Adipocyte (in vitro differentiated cells): ENCODE measurements at regions not wholly inside any gene's neighbourhood (a gene's known extent, or its start where the extent isn't known, plus 50 kb on each side); places are given as distances from the start of the nearest gene placed in this dataset.
A peak's percentile ranks its signal among the peaks of the same experiment; 100 is the strongest.

Experiments
- DNase-seq: peaks from one replicate; pipeline ENCODE4 v3.0.0-alpha.2; 2015; ENCODE audit warnings: low read depth
- H3K27me3 ChIP-seq: replicated peaks from 2 replicates; pipeline ENCODE4 v1.7.0; 2013; ENCODE audit warnings: mild to moderate bottlenecking, low read length, moderate library complexity; ENCODE audit not compliant: control insufficient read depth, insufficient read depth
- H3K36me3 ChIP-seq: 2 replicates; pipeline ENCODE4 v1.7.0; 2013; ENCODE audit warnings: low read length, mild to moderate bottlenecking, moderate library complexity; ENCODE audit not compliant: control insufficient read depth, insufficient read depth, severe bottlenecking
- H3K4me1 ChIP-seq: 2 replicates; pipeline ENCODE4 v1.7.0; 2013; ENCODE audit warnings: mild to moderate bottlenecking, low read length, moderate library complexity; ENCODE audit not compliant: control insufficient read depth, insufficient read depth
- H3K4me3 ChIP-seq: 2 replicates; pipeline ENCODE4 v1.7.0; 2013; ENCODE audit warnings: mild to moderate bottlenecking, low read length, moderate library complexity
- H3K9ac ChIP-seq: 2 replicates; pipeline ENCODE4 v1.7.0; 2013; ENCODE audit warnings: mild to moderate bottlenecking, low read length, moderate library complexity
- H3K9me3 ChIP-seq: 2 replicates; pipeline ENCODE4 v1.7.0; 2013; ENCODE audit warnings: mild to moderate bottlenecking, low read length, moderate library complexity; ENCODE audit not compliant: control insufficient read depth

DNA sequence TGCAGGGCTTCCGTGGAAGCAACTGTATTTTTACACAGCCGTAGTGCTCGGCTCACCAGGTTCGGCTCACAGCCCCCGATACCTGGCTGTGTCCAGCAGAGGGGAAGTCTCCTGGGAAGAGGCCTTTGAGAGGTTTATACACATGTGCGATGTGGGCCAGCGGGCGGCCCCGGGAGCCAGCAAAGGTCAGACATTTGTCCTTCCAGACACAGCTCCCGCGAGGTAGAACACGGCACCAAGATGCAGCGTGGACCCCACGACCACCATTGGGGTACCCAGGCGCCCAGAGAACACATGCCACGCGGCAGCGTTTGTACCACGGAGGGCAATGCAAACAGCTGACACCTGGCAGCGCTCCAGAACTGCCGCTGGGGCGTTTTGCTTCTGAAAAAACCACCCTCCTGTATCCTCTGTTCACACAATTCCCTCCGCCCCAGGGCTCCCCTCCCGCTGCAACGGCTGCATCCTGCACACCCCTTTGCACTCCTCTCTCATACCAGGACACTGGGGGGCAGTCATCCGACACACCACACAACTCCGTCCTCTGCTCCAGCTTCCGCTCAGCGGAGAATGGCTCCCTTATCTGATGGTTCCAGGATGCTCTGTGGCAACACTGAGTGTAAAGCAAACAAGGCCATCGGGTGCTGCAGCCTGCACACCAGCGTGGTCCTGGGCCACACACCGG is 235.3 kb downstream of the SYK start:
- Histone ChIP-seq H3K4me1 (peaks cover 23% of the 10 kb centered on the region), H3K4me3 (no peak overlapping the region), H3K9ac (peak overlapping the region; percentile 76), H3K36me3 (no peaks in the 10 kb centered on the region), H3K9me3 (no peaks in the 10 kb centered on the region), H3K27me3 (no peaks in the 10 kb centered on the region)
- DNase-seq, result peak; percentile 82

DNA sequence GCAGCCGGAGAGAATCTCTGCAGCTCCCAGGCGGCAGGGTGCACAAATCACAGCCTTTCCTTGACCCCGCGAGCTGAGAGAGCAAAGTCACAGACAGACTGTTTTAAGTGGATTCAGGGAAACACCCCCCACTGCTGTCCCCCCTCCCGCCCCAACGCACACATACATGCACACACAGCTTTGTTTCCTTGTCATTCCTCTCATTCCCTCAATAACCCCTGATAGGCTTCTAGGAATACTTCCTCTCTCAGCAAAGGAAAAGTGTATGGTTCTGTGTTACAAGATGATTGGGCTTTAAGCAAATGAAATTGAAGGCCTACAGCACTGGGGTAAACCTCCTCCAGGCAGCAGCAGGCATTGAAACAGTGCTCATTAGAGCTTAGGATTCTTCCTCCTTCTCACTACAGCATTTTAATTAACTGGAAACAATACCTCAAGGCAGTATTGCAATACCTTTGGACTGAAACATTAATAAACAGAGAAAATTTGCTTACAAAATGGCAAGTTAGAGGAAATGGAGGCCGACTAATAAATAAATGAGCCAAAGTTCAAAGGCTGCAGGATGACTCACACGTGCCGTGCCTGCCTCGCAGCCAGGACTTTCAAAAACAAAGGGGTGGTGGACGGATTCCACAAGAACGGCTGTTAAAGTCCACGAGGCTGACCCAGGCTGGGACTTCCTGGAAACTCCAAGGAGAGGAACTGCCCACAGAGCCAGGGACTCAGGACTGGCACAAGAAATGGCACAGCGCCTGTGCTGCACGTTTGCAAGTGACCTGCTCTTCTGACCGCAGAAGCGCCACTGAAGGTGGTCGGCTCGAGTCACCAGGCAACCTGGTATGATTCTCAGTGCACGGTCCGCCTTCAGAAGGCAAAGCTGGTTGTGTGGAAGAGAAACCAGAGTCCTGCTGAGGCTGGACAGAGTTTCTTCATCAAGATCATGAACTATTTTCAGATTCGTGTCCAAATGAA is 236.2 kb downstream of the SYK start:
- Histone ChIP-seq H3K9me3 (no peaks in the 10 kb centered on the region), H3K27me3 (no peaks in the 10 kb centered on the region), H3K36me3 (no peaks in the 10 kb centered on the region), H3K4me3 (peak overlapping the region; percentile 30), H3K4me1 (peaks cover 23% of the 10 kb centered on the region), H3K9ac (peak overlapping the region; percentile 76)
- DNase-seq, result peak; percentile 67

DNA sequence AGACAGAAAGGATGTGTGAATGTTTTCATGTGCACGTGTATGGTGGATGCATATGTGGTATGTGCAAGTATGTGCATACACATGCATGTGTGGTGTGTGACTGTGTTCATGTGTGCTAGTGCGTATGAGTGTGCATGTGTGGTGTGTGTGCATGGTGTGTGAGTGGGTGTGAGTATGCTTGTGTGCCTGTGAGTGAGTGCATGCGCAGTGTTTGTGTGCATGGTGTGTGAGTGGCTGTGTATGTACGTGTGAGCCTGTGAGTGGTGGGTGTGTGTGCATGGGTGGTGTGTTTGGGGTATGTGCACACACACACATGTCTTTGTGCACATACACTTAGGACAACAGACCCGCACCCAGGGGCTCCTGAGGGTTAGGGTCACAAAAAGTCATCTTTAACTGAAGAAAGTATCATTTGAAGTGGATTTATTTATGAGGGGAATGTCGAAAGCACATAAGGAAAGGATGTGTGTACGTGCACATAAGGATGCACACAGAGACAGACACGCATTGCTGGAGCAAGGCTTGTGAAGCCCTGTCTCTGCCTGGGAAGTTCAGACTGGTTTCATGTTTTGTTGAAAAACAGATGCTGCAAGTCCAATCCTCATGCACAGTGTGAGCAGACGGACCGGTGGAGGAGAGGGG is 237.0 kb downstream of the SYK start:
- Histone ChIP-seq H3K27me3 (no peaks in the 10 kb centered on the region), H3K36me3 (no peaks in the 10 kb centered on the region), H3K4me1 (peaks cover 29% of the 10 kb centered on the region), H3K4me3 (peak overlapping the region; percentile 30), H3K9ac (peak overlapping the region; percentile 76), H3K9me3 (no peaks in the 10 kb centered on the region)
- DNase-seq, result no peak

DNA sequence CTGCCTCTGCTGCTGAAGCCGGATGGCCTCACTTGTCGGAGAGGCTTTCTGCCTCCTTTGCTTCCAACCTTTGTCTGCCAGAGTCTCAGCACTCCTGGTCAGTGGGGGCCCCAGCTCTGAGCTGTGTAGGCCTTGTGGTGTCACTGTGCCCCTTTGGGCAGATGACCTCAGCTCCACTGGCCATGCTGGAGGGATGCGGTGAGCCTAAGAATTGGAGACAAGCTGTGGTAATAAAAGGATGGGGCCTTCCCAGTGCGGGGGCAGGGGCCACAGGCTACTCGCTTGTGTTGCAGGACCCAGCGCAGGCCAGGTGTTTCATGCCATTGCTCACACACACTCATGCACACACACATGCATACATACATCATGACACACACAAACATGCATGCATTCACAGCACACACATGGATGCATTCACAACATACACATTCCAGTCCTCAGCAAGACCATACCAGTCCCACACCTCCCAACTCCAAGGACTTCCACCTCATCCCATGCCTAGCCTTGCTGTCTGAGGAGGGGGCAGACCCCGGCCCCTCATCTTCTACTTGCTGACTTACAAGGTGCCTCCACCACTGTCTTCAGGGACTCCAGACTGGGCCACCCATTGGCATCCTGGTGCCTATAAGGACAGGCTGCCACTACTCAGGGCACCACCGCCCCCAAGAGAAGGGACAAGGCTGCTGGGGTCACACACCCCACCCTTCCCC is 237.7 kb downstream of the SYK start:
- H3K27me3 ChIP-seq, result no peaks in the 10 kb centered on the region
- peak overlapping the region; percentile 5 for H3K9ac ChIP-seq
- H3K4me3 ChIP-seq, result no peak overlapping the region
- H3K36me3 ChIP-seq, result no peaks in the 10 kb centered on the region
- no peak for DNase-seq
- H3K4me1 ChIP-seq, result peaks cover 29% of the 10 kb centered on the region
- H3K9me3 ChIP-seq, result no peaks in the 10 kb centered on the region

DNA sequence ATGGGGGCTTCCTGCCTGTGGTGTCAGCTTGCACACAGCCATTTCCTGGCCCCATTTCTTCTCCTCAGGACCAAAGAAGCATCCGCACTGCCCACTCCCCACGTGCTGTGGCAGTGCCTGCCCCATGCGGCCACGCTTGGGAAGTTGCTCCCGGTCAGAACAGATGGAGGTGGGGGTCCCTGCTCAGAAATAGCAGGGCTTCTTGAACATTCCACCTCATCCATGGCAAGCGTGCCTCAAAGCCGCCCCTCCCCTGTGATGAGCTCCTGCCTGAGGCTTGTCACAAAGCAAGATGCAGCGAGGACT is 238.2 kb downstream of the SYK start:
- Histone ChIP-seq H3K9ac (no peak overlapping the region), H3K27me3 (no peaks in the 10 kb centered on the region), H3K4me1 (peaks cover 29% of the 10 kb centered on the region), H3K9me3 (no peaks in the 10 kb centered on the region), H3K4me3 (no peak overlapping the region), H3K36me3 (no peaks in the 10 kb centered on the region)
- no peak for DNase-seq

DNA sequence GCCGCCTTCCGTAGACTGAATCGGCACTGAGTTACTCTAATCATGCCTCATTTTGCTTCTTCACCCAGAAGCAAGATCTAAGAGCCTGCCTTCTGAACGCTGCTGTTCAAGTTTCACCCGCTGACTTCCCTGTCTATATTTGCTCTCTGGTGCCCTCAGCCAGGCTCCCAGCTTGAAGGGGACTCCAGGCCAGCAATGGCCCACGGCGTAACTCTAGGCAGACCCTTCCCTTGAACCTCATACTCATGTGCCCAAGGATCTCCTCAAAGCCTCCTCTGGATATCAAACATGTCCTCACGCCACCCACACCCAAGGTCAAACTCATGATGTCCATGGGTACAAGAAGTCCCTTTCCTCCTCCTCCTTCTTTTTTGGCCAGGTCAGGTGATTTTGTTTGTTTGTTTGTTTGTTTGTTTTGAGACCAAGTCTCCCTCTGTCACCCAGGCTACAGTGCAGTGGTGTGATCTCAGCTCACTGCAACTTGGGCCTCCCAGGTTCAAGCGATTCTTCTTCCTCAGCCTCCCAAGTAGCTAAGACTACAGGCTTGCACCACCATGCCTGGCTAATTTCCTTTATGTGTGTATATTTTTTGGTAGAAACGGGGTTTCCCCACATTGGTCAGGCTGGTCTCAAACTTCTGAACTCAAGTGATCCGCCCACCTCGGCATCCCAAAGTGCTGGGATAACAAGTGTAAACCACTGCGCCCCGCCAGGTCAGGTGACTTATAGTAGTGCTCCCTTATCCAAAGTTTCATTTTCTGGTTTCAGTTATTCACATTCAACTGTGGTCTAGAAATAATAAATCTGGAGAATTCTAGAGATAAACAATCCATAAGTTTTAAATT is 239.0 kb downstream of the SYK start:
- Histone ChIP-seq H3K27me3 (no peaks in the 10 kb centered on the region), H3K36me3 (no peaks in the 10 kb centered on the region), H3K9me3 (no peaks in the 10 kb centered on the region), H3K4me3 (no peak overlapping the region), H3K9ac (no peak overlapping the region), H3K4me1 (peaks cover 29% of the 10 kb centered on the region)
- DNase-seq, result no peak

DNA sequence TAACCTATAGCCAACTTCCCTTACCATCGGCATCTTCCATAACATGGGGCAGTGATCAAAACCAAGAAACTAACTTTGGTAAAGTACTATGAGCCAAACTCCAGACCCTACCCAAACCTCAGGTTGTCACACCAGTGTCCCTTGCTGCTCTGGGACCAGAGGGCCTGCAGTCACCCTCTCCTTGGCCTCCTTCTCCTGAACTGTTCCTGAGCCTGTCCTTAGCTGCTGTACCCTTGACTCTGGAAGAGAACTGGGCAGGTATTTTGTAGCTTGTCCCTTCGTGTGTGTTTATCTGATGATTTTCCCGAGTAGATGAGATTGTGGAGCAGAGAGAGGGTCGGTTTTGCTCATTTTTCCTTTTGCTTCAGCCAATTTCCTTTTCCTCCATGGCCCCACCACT is 240.4 kb downstream of the SYK start:
- Histone ChIP-seq H3K27me3 (no peaks in the 10 kb centered on the region), H3K4me3 (no peak overlapping the region), H3K9me3 (no peaks in the 10 kb centered on the region), H3K4me1 (peaks cover 30% of the 10 kb centered on the region), H3K36me3 (no peaks in the 10 kb centered on the region), H3K9ac (no peak overlapping the region)
- DNase-seq, result no peak

DNA sequence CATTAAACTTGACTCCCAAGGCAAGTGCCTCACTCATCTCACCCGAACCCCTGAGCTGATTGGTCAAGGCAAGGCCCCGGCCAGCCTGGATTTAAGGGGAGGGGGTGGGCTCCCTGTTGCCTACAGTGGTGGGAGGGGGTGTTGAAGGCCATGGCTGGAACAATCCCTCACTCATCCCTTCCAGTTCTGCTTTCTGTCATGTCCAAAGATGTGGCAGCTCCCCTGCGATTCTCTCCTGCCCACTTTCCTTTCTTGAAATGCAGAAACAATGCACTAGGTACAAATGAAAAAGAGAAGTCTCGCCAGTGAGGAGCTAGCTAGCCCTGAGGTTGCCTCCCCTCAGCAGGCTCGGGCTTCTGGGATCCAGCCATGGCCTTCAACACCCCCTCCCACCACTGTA is 240.9 kb downstream of the SYK start:
- H3K27me3 ChIP-seq, result no peaks in the 10 kb centered on the region
- H3K36me3 ChIP-seq, result no peaks in the 10 kb centered on the region
- H3K9ac ChIP-seq, result no peak overlapping the region
- H3K9me3 ChIP-seq, result no peaks in the 10 kb centered on the region
- no peak for DNase-seq
- H3K4me1 ChIP-seq, result peaks cover 31% of the 10 kb centered on the region
- H3K4me3 ChIP-seq, result no peak overlapping the region

DNA sequence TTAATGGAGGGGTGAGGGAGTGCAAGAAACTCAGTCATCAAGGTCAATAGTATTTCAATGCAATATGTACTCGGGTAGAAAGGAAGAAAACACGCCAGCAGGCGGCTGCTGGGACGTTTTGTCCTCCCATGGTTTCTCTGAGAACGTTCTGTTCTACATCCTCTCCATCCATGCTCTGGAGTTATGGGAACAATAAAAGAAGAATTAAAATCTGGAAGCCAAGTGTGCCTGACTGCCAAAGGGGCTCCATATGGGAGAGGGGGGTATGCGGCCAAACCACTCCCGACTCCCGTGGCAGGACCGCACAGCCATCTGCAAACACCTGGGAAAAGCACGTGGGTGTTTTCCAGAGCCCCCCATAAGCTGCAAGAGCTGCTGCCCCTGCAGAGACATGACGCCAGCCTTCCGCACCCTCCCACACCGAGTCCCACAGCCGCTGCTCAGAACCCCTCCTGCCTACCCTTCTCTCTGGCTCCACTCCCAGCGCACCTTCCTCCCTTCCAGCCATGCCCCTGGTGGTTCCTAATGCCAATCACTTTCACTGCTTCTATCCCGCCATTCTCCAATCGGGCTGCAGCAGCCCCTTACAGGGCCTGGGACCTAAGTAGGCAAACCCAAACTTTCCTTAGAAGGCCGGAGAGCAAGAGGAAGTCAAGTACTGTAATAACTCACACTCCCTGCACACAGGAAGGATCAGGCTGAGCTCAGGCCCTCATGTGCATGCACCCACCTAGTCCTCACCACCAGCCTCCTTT is 241.6 kb downstream of the SYK start:
- no peak for DNase-seq
- Histone ChIP-seq H3K9ac (no peak overlapping the region), H3K27me3 (no peaks in the 10 kb centered on the region), H3K9me3 (no peaks in the 10 kb centered on the region), H3K4me1 (peaks cover 31% of the 10 kb centered on the region), H3K4me3 (no peak overlapping the region), H3K36me3 (no peaks in the 10 kb centered on the region)

DNA sequence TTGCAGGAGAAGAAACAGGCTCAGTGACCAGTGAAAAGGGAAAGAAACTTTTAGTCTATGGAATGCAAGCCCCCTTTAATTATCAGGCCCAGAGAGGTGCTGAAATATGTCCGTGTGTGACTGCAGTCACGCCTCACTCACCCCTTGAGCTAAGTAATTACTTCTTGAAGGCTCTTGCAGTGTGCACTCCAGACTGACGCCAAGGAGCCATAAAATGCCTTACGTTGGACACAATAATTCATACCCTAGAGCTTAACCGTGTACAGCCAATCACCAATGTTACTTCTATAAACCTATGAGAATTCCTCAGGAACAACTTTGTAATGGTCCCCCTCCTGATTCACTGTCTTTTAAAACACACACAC is 242.2 kb downstream of the SYK start:
- no peaks in the 10 kb centered on the region for H3K27me3 ChIP-seq
- no peaks in the 10 kb centered on the region for H3K36me3 ChIP-seq
- H3K9ac ChIP-seq, result no peak overlapping the region
- H3K9me3 ChIP-seq, result no peaks in the 10 kb centered on the region
- H3K4me3 ChIP-seq, result no peak overlapping the region
- H3K4me1 ChIP-seq, result peaks cover 31% of the 10 kb centered on the region
- DNase-seq, result no peak
